ENCODE measurements at regions not wholly inside any gene's neighbourhood (a gene's known extent, or its start where the extent isn't known, plus 50 kb on each side); places are given as distances from the start of the nearest gene placed in this dataset.
"Not testable (repeated sequence)": the region's sequence is repeated elsewhere in the genome, so short reads cannot be mapped to it uniquely, and the experiment has no call there.

GRCh38 chr2:51919395-51919794 lies 887.5 kb upstream of the NRXN1 start:
- TF ChIP-seq, protein P1, sequence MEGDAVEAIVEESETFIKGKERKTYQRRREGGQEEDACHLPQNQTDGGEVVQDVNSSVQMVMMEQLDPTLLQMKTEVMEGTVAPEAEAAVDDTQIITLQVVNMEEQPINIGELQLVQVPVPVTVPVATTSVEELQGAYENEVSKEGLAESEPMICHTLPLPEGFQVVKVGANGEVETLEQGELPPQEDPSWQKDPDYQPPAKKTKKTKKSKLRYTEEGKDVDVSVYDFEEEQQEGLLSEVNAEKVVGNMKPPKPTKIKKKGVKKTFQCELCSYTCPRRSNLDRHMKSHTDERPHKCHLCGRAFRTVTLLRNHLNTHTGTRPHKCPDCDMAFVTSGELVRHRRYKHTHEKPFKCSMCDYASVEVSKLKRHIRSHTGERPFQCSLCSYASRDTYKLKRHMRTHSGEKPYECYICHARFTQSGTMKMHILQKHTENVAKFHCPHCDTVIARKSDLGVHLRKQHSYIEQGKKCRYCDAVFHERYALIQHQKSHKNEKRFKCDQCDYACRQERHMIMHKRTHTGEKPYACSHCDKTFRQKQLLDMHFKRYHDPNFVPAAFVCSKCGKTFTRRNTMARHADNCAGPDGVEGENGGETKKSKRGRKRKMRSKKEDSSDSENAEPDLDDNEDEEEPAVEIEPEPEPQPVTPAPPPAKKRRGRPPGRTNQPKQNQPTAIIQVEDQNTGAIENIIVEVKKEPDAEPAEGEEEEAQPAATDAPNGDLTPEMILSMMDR (IDR thresholded peaks at IDR 0.05), result no peak
- Histone ChIP-seq H3K27me3 (no peaks in the 10 kb centered on the region), H3K4me1 (ENCODE audit: control insufficient read depth in 1 of 2, insufficient read depth in 1 of 2, low read depth in 1 of 2, low read length in 1 of 2) (no peaks in the 10 kb centered on the region), H3K27ac (no peak overlapping the region), H3K36me3 (no peaks in the 10 kb centered on the region), H3K4me3 (ENCODE audit: low read depth in 1 of 2, low read length in 1 of 2) (no peak overlapping the region), H3K9me3 (no peaks in the 10 kb centered on the region)

DNA sequence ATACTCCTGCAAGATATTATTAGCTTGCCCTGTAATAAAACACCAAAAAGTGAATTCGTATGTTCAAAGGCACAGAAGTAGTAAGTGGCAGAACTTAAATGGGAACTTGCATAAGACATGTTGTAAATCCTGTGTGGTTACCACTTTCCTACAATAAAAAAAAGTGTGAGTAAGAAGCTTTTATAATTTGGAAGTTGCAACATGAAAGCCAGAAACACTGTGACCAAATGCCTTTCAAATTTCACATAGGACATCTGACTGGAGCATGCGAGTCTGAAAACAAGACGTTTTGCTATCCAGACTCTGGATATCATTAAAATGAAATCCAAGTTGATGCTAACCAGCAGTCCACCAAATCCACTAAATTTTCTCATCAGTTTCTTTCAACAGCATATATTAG lies 886.2 kb upstream of the NRXN1 start:
- no peaks in the 10 kb centered on the region for H3K4me1 ChIP-seq (ENCODE audit: control insufficient read depth in 1 of 2, insufficient read depth in 1 of 2, low read depth in 1 of 2, low read length in 1 of 2)
- TF ChIP-seq, protein P1 (IDR thresholded peaks at IDR 0.05), result no peak
- no peak overlapping the region for H3K27ac ChIP-seq
- H3K27me3 ChIP-seq, result no peaks in the 10 kb centered on the region
- H3K36me3 ChIP-seq, result no peaks in the 10 kb centered on the region
- H3K9me3 ChIP-seq, result no peaks in the 10 kb centered on the region
- no peak overlapping the region for H3K4me3 ChIP-seq (ENCODE audit: low read depth in 1 of 2, low read length in 1 of 2)

DNA sequence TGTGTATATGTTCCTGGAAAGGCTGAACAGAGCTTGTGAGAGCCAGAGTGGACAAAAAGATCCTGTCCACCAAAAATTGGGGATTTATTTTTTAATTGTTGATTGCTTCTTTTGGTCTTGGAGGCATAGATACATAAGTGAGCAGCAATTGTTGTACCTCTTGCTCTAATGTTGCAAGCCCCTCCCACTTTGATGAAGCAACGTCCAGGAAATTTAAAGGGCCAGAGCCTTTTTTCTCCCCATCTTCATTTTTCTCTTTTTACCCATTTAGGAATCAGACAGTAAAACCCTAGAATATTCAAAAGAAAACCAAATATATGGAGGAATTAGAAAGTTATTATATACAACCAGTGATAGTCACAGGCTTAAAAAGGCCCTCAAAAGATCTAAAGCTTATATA lies 871.8 kb upstream of the NRXN1 start:
- H3K27me3 ChIP-seq, result no peaks in the 10 kb centered on the region
- TF ChIP-seq, protein P1 (IDR thresholded peaks at IDR 0.05), result no peak
- H3K9me3 ChIP-seq, result no peaks in the 10 kb centered on the region
- H3K4me1 ChIP-seq (ENCODE audit: control insufficient read depth in 1 of 2, insufficient read depth in 1 of 2, low read depth in 1 of 2, low read length in 1 of 2), result no peaks in the 10 kb centered on the region
- no peak overlapping the region for H3K27ac ChIP-seq
- no peaks in the 10 kb centered on the region for H3K36me3 ChIP-seq
- no peak overlapping the region for H3K4me3 ChIP-seq (ENCODE audit: low read depth in 1 of 2, low read length in 1 of 2)

DNA sequence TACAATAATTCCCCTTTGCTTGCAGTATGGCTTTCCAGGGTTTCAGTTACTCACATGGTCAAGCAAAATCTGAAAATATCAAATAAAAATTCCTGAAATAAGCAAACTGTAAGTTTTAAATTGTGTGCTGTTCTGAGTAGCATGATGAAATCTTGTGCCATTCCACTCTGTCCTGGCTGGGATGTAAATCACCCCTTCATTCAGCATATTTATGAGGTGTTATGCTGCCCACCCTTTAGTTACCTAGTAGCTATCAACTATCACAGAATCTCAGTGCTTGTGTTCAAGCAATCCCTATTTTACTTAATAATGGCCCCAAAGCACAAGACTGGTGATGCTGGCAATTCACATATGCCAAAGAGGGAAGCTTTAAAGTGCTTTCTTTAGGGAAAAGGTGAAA lies 867.7 kb upstream of the NRXN1 start:
- H3K4me3 ChIP-seq (ENCODE audit: low read depth in 1 of 2, low read length in 1 of 2), result no peak overlapping the region
- no peaks in the 10 kb centered on the region for H3K4me1 ChIP-seq (ENCODE audit: control insufficient read depth in 1 of 2, insufficient read depth in 1 of 2, low read depth in 1 of 2, low read length in 1 of 2)
- no peaks in the 10 kb centered on the region for H3K9me3 ChIP-seq
- H3K36me3 ChIP-seq, result no peaks in the 10 kb centered on the region
- H3K27ac ChIP-seq, result no peak overlapping the region
- no peaks in the 10 kb centered on the region for H3K27me3 ChIP-seq
- TF ChIP-seq, protein P1 (IDR thresholded peaks at IDR 0.05), result no peak

DNA sequence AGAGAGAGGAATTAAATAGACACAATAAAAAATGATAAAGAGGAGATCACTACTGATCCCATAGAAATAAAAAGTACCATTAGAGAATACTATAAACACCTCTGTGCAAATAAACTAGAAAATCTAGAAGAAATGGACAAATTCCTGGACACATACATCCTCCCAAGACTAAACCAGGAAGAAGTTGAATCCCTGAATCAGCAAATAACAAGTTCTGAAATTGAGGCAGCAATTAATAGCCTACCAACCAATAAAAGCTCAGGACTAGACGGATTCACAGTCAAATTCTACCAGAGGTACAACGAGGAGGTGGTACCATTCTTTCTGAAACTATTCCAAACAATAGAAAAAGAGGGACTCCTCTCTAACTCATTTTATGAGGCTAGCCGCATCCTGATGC lies 862.7 kb upstream of the NRXN1 start:
- H3K36me3 ChIP-seq; H3K4me3 ChIP-seq (ENCODE audit: low read depth in 1 of 2, low read length in 1 of 2): not testable (repeated sequence)

DNA sequence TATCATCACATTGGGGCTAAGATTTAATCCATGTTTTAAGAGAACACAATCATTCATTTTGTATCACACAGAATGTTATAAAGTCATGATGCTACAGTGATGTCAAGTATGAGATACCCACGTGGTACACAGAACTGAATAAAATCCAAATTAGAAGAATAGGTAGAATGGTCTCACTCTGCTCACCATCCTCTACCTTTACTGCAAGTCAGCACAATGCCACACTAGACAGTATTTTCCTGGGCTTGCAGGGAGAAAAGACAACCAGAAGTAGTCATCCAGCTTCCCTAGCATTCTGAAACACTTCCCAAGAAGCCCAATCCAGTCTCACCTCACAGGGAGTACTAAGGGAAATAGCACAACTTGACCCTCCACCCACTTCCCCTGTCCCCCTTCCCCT lies 856.2 kb upstream of the NRXN1 start:
- no peaks in the 10 kb centered on the region for H3K9me3 ChIP-seq
- TF ChIP-seq, protein P1 (IDR thresholded peaks at IDR 0.05), result no peak
- H3K36me3 ChIP-seq, result no peaks in the 10 kb centered on the region
- H3K4me1 ChIP-seq (ENCODE audit: control insufficient read depth in 1 of 2, insufficient read depth in 1 of 2, low read depth in 1 of 2, low read length in 1 of 2), result no peaks in the 10 kb centered on the region
- H3K27ac ChIP-seq, result no peak overlapping the region
- H3K27me3 ChIP-seq, result no peaks in the 10 kb centered on the region
- no peak overlapping the region for H3K4me3 ChIP-seq (ENCODE audit: low read depth in 1 of 2, low read length in 1 of 2)

More for the DNA sequence above, 862.7 kb upstream of the NRXN1 start:
- not testable (repeated sequence) for H3K27me3 ChIP-seq; H3K27ac ChIP-seq; H3K4me1 ChIP-seq (ENCODE audit: control insufficient read depth in 1 of 2, insufficient read depth in 1 of 2, low read depth in 1 of 2, low read length in 1 of 2); H3K9me3 ChIP-seq
